ENCODE measurements at regions not wholly inside any gene's neighbourhood (a gene's known extent, or its start where the extent isn't known, plus 50 kb on each side); places are given as distances from the start of the nearest gene placed in this dataset.
A peak's percentile ranks its signal among the peaks of the same experiment; 100 is the strongest.

DNA sequence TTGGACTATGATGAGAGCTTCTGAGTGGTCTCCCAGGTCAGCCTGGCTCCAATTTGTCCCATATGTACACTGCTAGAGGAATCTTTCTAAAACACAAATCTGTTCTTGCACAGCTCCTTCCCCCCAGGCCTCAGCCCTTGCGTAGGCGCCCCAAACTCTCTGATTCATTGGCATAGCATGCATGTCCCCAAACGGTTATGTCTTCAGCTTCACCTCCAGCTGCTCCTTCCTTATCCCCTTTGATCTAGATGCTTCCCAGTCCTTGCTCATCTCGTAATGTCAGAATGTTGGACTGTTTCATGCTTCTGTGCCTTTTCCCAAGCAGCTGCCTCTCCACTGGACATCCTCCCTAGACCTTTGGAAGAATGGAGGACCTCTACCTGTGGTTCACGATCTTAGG, 60.1 kb upstream of the BASP1 start:
- H3K4me3 ChIP-seq (ENCODE audit: low read depth, low read length): no peak overlapping the region
- TF ChIP-seq, protein P1, sequence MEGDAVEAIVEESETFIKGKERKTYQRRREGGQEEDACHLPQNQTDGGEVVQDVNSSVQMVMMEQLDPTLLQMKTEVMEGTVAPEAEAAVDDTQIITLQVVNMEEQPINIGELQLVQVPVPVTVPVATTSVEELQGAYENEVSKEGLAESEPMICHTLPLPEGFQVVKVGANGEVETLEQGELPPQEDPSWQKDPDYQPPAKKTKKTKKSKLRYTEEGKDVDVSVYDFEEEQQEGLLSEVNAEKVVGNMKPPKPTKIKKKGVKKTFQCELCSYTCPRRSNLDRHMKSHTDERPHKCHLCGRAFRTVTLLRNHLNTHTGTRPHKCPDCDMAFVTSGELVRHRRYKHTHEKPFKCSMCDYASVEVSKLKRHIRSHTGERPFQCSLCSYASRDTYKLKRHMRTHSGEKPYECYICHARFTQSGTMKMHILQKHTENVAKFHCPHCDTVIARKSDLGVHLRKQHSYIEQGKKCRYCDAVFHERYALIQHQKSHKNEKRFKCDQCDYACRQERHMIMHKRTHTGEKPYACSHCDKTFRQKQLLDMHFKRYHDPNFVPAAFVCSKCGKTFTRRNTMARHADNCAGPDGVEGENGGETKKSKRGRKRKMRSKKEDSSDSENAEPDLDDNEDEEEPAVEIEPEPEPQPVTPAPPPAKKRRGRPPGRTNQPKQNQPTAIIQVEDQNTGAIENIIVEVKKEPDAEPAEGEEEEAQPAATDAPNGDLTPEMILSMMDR (IDR thresholded peaks at IDR 0.05; ENCODE audit: insufficient read depth, low read length, poor library complexity, severe bottlenecking): no peak
- H3K36me3 ChIP-seq (ENCODE audit: control insufficient read depth, insufficient read depth, low read length): no peaks in the 10 kb centered on the region
- no peak for DNase-seq (ENCODE audit: low read depth)
- H3K27me3 ChIP-seq (ENCODE audit: control insufficient read depth, insufficient read depth, low read length): no peaks in the 10 kb centered on the region

DNA sequence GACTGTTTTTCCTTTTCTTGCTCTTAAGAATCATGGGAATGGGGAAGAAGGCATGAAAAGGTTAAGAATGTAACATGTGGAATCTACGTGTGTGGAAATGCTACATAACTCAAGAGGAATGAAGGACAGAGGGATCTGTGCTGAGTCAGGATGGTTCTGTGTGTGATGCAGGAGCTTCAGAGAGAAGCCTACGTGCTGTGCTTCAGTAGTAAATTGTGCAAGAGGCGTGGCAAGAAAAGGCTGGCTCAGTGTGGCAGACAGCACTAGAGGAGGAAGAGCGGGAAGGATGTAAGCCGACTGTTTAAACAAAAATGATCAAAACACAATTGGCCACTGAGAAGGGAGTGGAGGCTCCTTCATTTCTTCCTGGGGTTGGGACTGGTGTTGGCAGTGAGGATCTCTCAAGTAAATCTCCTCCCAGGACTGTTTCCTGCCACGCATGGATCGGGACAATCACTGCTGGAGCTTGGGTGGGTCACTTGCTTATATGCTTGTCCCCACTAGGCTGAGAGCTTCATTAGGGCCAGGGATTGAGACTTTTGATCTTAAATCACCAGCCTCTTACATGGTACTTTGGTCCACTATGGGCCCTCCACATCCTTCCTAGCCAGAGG, 59.4 kb upstream of the BASP1 start:
- TF ChIP-seq, protein P1 (IDR thresholded peaks at IDR 0.05; ENCODE audit: insufficient read depth, low read length, poor library complexity, severe bottlenecking): no peak
- peak; percentile 84 for DNase-seq (ENCODE audit: low read depth)
- Histone ChIP-seq H3K36me3 (ENCODE audit: control insufficient read depth, insufficient read depth, low read length) (no peaks in the 10 kb centered on the region), H3K4me3 (ENCODE audit: low read depth, low read length) (no peak overlapping the region), H3K27me3 (ENCODE audit: control insufficient read depth, insufficient read depth, low read length) (no peaks in the 10 kb centered on the region)

DNA sequence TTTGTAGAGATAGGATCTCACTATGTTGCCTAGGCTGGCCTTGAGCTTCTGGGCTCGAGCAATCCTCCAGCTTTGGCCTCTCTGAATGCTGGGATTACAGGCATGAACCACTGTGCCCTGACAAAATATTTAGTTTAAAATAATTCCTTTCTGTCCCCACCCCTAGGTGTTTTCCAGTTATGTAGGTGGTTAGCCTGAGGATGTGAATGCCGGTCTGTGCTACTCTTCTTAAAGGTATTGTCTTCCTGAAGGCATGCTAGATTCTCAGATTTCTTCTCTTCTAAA, 56.7 kb upstream of the BASP1 start:
- no peak for DNase-seq (ENCODE audit: low read depth)
- Histone ChIP-seq H3K27me3 (ENCODE audit: control insufficient read depth, insufficient read depth, low read length) (no peaks in the 10 kb centered on the region), H3K4me3 (ENCODE audit: low read depth, low read length) (no peak overlapping the region), H3K36me3 (ENCODE audit: control insufficient read depth, insufficient read depth, low read length) (no peaks in the 10 kb centered on the region)
- TF ChIP-seq, protein P1 (IDR thresholded peaks at IDR 0.05; ENCODE audit: insufficient read depth, low read length, poor library complexity, severe bottlenecking): no peak

DNA sequence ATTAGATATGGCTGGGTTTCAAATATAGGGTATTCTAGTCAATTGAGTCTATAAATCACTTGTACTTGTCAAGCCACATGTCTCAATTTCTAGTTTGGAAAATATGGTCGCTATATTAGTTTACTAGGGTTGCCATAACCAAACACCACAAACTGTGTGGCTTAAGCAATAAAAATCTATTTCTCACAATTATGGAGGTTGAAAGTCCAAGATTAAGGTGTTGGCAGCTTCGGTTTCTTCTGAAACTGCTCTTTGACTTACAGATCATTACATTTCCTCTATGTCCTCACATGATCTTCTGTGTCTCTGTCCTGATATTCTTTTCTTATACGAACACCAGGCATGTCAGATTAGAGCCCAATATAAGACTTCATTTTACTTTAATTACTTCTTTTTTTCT, 55.8 kb upstream of the BASP1 start:
- DNase-seq (ENCODE audit: low read depth): no peak
- H3K4me3 ChIP-seq (ENCODE audit: low read depth, low read length): no peak overlapping the region
- H3K36me3 ChIP-seq (ENCODE audit: control insufficient read depth, insufficient read depth, low read length): no peaks in the 10 kb centered on the region
- TF ChIP-seq, protein P1 (IDR thresholded peaks at IDR 0.05; ENCODE audit: insufficient read depth, low read length, poor library complexity, severe bottlenecking): no peak
- H3K27me3 ChIP-seq (ENCODE audit: control insufficient read depth, insufficient read depth, low read length): no peaks in the 10 kb centered on the region

DNA sequence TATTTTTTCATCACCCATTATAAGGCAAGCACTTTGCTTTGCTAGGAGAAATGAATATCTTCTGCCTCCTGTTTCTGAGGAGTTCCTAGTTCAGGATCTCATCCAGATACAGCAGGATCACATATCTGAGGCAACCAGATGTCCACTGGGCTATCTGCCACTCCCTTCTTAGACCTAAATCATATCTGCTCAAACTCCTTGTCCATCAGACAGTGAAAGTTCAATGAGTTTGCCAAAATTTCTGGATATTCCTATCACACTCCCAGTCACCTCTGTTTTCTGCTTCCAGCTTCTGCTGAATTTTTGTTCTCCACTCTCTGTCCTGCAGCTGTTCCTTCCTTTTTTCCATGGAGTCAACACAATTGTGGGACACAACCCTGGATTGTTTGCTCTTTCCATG, 54.2 kb upstream of the BASP1 start:
- Histone ChIP-seq H3K4me3 (ENCODE audit: low read depth, low read length) (no peak overlapping the region), H3K27me3 (ENCODE audit: control insufficient read depth, insufficient read depth, low read length) (no peaks in the 10 kb centered on the region), H3K36me3 (ENCODE audit: control insufficient read depth, insufficient read depth, low read length) (no peaks in the 10 kb centered on the region)
- TF ChIP-seq, protein P1 (IDR thresholded peaks at IDR 0.05; ENCODE audit: insufficient read depth, low read length, poor library complexity, severe bottlenecking): no peak
- DNase-seq (ENCODE audit: low read depth): no peak

DNA sequence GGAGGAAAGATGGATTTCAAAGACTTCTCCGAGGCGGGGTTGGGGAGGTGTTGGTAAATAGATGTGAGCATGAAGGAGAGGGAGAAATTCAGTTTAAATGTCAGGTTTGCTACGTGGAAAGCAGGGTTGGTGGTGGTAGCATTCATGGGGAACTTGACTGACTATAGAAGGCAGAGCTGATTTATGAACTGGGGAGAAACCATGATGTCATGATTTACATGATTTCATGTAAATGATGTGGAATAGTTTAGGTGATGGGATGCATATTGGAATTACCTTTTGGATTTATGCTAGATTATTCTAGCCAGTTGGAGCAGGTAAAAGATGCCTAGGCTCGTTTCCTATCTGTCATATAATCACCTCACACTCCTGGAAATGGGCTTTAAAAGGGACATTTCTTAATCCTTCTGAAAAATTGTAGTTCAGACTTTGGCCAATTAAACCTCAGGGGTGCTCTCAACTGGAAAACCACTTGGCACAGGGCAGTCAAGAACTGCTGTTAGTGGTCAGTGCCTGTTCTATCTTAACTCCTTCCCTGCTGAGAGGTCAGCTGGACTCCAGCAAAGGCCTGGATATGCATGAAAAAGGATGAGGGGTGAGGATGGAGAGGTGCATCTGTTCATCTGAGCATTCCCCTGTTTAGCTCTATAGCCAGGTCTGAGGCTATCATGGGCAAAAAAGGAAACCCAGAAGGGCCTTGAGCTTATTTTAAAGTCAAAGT, 50.1 kb upstream of the BASP1 start:
- Histone ChIP-seq H3K4me3 (ENCODE audit: low read depth, low read length) (no peak overlapping the region), H3K27me3 (ENCODE audit: control insufficient read depth, insufficient read depth, low read length) (no peaks in the 10 kb centered on the region), H3K36me3 (ENCODE audit: control insufficient read depth, insufficient read depth, low read length) (no peaks in the 10 kb centered on the region)
- DNase-seq (ENCODE audit: low read depth): no peak
- TF ChIP-seq, protein P1 (IDR thresholded peaks at IDR 0.05; ENCODE audit: insufficient read depth, low read length, poor library complexity, severe bottlenecking): no peak

Data from kidney epithelial cell (primary cell).